Kidney capillary endothelial cell (primary cell): ENCODE measurements at regions not wholly inside any gene's neighbourhood (a gene's known extent, or its start where the extent isn't known, plus 50 kb on each side); places are given as distances from the start of the nearest gene placed in this dataset.
"Not testable (repeated sequence)": the region's sequence is repeated elsewhere in the genome, so short reads cannot be mapped to it uniquely, and the experiment has no call there.

Experiments
- DNase-seq: peaks from one replicate; pipeline ENCODE4 v3.0.0-alpha.2; 2018; ENCODE audit warnings: low spot score

DNA sequence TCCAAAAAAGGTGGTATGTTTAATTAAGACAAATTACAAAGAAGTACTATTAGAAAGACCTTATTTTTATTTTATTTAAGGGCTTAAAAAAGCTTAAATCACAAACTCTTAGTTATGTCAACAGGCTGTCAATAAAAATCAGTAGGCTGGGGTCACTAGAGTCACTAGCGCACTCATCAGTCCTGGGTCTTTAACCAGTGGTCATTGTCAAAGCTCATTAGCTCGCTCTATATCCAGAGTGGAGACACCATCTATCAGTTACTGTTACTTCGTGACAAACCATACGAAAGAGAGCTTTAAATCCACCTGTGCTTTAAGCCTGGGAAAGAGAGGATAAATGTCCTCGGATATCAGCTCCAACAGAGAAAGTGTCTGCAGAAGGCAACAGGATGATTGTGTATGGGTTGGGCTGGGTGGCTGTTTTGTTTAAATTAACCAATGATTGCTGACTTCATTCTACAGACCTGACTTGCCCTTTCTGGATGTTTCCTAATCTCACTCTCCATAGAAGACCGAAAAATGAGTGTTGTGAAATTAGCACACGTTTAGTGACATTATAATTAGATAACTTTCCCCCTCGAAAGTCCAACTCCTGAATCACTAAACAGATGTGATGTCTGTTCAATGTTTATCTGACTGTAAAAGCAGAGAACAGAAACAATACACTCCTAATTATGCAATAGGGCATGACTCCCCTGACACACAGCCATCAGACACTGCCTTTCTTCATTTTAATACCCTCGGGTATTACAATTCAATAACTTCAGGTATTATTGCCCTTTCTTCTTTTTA, 123.6 kb upstream of the TNPO1 start:
- no peak for DNase-seq

- no peak for DNase-seq
Measured at GRCh38 chr5:72692231-72692637, 124.2 kb upstream of the TNPO1 start.

GRCh38 chr5:72691751-72692150, 124.7 kb upstream of the TNPO1 start:
- DNase-seq: no peak

DNA sequence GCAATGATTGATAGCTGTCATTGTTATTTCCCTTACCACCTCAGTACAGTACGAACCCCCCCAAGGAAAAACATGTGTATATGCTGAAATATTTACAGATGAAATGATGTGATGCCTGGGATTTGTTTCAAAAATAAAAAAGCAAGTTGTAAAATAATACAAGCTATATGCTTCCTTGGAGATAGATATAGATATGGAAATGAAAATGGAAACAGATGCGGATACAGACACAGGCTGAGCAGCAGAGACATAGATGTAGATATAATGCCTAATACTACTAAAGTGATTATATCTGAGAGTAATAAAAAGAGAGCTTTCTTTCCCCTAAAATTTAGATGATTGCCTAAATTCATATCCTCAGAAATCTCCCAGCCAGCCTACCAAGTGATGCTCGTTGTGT, 127.5 kb upstream of the TNPO1 start:
- no peak for DNase-seq

- no peak for DNase-seq
Measured at GRCh38 chr5:72687288-72687687, 129.2 kb upstream of the TNPO1 start.

- DNase-seq: no peak
Measured at GRCh38 chr5:72682561-72682960, 133.9 kb upstream of the TNPO1 start.

- DNase-seq: no peak
Measured at GRCh38 chr5:72681781-72682180, 134.7 kb upstream of the TNPO1 start.

GRCh38 chr5:72677447-72677846, 139.0 kb upstream of the TNPO1 start:
- DNase-seq: no peak

GRCh38 chr5:72676831-72677230, 139.6 kb upstream of the TNPO1 start:
- not testable (repeated sequence) for DNase-seq

DNA sequence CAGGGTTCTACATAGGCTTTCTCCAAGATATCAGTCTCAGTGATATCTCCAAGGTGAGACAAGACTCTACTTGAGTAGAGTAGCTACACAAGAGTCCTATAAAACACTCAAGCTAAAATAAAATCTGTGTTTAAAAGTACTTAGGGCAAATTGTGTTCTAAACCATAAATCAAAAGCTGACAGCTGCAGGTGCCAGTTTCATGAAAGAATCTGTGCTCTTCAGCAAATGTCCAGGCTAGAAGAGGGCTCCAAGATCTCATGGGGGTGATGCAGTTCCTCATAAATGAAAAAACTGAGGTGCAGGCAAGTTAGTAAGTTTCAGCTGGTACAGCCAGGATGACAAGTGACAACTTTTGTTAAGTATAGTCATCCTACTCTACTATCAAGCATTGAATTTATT, 142.8 kb upstream of the TNPO1 start:
- no peak for DNase-seq

DNA sequence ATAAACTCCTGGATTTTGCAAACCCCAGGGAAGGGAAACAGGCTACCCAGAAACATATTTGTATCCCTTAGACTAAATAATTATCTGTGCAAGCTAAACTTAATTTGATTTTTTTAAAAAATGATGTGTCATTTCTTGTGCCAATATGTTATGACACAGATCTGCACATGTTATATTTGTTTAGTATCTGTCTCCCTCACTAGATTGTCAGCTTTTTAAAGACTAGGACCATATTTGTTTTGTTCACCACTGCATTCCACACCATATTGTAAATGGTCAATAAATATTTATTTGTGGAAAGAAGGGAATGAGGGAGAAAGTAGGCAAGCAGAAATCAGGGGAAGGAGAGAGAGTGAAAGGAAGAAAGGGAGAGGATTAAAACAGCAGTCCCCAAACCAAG, 143.3 kb upstream of the TNPO1 start:
- no peak for DNase-seq

DNA sequence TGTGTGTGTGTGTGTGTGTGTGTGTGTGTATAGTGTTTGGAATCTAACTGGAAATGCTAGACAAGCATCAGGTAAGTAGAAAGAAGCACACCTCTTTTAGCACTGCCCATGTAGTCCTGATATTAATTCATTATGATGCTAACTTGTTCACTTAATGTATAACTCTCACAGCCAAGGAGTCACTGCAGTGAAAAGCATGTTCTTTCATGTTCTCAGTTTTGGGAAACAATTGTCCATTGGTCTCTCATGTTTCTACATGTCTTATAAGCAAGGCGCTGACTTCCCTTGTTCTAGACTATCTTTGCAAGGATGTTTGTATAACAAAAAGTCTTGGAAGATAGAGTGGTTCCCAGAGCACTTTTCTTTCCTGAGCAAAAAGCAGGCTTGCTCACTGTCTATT, 148.8 kb upstream of the TNPO1 start:
- no peak for DNase-seq

GRCh38 chr5:72662936-72663335, 153.5 kb upstream of the TNPO1 start:
- no peak for DNase-seq

GRCh38 chr5:72662305-72662704, 154.2 kb upstream of the TNPO1 start:
- no peak for DNase-seq

GRCh38 chr5:72661405-72661804, 154.2 kb upstream of the ZNF366 start:
- no peak for DNase-seq

GRCh38 chr5:72659726-72660125, 152.5 kb upstream of the ZNF366 start:
- no peak for DNase-seq

DNA sequence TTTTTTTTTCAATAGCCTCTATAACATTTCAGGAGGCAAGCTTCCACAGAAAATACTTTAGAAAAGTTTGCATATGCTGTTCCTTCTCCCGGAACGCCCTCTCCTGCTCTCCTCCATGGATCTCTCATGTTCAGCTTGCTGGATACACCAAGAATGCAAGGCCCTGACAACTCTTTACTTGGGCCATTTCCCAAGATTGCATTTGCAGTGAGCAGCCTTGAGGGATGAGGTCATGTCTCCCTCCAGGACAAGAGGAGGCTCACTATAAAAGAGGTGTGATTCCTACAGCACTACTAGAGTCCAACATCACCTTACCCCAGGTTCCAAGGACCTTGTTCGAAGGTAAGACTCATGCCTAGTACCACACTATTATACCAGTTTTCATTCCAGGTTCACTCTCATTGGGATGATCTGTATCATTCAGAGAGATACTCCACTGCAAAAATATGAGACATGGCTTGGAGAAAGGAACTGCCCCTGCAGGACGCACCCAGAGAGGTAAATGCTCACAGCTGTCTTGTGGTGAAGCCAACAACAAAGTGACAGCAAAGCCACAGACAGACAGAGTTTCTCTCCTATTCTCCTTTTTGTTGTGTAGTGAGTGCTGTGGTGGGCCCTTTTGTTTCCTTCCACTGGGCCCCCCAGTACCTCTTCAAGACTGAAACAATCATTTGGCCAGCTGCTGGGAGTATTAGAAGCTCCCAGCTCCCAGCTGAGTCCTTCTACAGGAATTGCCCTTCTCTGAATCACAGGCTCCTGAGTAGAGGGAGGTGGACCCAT, 151.7 kb upstream of the ZNF366 start:
- DNase-seq: no peak

DNA sequence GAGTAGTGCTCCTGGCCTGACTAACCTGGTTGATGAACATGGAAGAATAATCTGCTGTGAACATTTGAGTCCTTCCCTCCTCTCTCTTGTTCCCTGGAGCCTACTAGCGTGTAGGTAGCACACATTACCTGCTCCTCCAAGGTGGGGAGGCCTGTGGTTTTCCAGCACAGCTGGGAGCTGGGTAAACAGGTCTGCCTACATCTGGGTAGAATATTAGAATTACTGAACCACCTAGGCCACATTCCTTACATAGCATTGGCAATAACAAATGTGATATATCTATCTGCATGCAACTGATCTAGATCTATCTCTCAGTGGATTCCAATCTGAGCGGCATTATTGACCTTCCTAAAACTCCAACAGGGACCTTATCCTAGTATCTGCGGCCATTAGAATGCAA, 151.0 kb upstream of the ZNF366 start:
- DNase-seq: no peak

GRCh38 chr5:72656756-72657513, 149.7 kb upstream of the ZNF366 start:
- DNase-seq: no peak

GRCh38 chr5:72656331-72656730, 149.1 kb upstream of the ZNF366 start:
- DNase-seq: no peak

GRCh38 chr5:72654231-72654630, 147.0 kb upstream of the ZNF366 start:
- DNase-seq: no peak

GRCh38 chr5:72653586-72653985, 146.4 kb upstream of the ZNF366 start:
- no peak for DNase-seq

GRCh38 chr5:72651779-72652178, 144.6 kb upstream of the ZNF366 start:
- peak; percentile 15 for DNase-seq
